Colonic mucosa (tissue), 4 donors: ENCODE measurements at regions not wholly inside any gene's neighbourhood (a gene's known extent, or its start where the extent isn't known, plus 50 kb on each side); places are given as distances from the start of the nearest gene placed in this dataset.

Experiments used
- DNase-seq: peaks from one replicate; pipeline ENCODE4 v3.0.0-alpha.2; 2020
- H3K27ac ChIP-seq: fragments of 200-600 bp; one replicate; pipeline ENCODE4 v1.8.0; 2021
- H3K27me3 ChIP-seq: fragments of 200-600 bp; one replicate; pipeline ENCODE4 v1.8.0; 2021
- H3K36me3 ChIP-seq: fragments of 200-600 bp; one replicate; pipeline ENCODE4 v1.8.0; 2021
- H3K4me1 ChIP-seq: fragments of 200-600 bp; one replicate; pipeline ENCODE4 v1.8.0; 2021; ENCODE audit warnings: mild to moderate bottlenecking
- H3K4me3 ChIP-seq: fragments of 200-600 bp; one replicate; pipeline ENCODE4 v1.8.0; 2021
- H3K9ac ChIP-seq, 2 donors: one replicate each; pipeline ENCODE4 v1.7.0; 2013; ENCODE audit warnings: control low read depth in 2 of 2, low read depth in 2 of 2, low read length in 2 of 2
- H3K9me3 ChIP-seq: fragments of 200-600 bp; one replicate; pipeline ENCODE4 v1.8.0; 2021
- CTCF ChIP-seq: fragments of 200-600 bp; IDR thresholded peaks from one replicate; pipeline ENCODE4 v1.8.0; 2022; ENCODE audit warnings: antibody characterized with exemption, mild to moderate bottlenecking
- intact Hi-C: fragments of 100-400 bp; cut with DNase I; formaldehyde crosslinking; loops from one replicate; pipeline ENCODE4 v1.14.1; 2022
- donor health status: healthy.
- donor health status: DM: no; HTN: no; CAD: no.
- donor health status: DM: no; HTN: no; CAD: no.

- Histone ChIP-seq H3K9me3 (no peaks in the 10 kb centered on the region), H3K9ac (no peak overlapping the region), H3K27ac (no peak overlapping the region), H3K4me3 (no peak overlapping the region), H3K4me1 (no peaks in the 10 kb centered on the region), H3K36me3 (no peaks in the 10 kb centered on the region), H3K27me3 (no peaks in the 10 kb centered on the region)
- intact Hi-C loops = no loop called here
- DNase-seq = no peak
- TF ChIP-seq CTCF = no peak
Measured at GRCh38 chr17:71301063-71301462, 819.8 kb upstream of the SOX9 start.

GRCh38 chr17:71302721-71303549 lies 817.9 kb upstream of the SOX9 start:
- TF ChIP-seq CTCF = no peak
- Histone ChIP-seq H3K36me3 (no peaks in the 10 kb centered on the region), H3K4me1 (no peaks in the 10 kb centered on the region), H3K27me3 (no peaks in the 10 kb centered on the region), H3K4me3 (no peak overlapping the region), H3K9me3 (no peaks in the 10 kb centered on the region), H3K9ac (no peak overlapping the region), H3K27ac (no peak overlapping the region)
- no peak for DNase-seq
- intact Hi-C loops = no loop called here

- Histone ChIP-seq H3K27me3 (no peaks in the 10 kb centered on the region), H3K9ac (no peak overlapping the region), H3K4me3 (no peak overlapping the region), H3K36me3 (no peaks in the 10 kb centered on the region), H3K27ac (no peak overlapping the region), H3K4me1 (no peaks in the 10 kb centered on the region), H3K9me3 (no peaks in the 10 kb centered on the region)
- no peak for DNase-seq
- TF ChIP-seq CTCF = no peak
- intact Hi-C loops = no loop called here
Measured at GRCh38 chr17:71304498-71305158, 816.2 kb upstream of the SOX9 start.

GRCh38 chr17:71313866-71314265 lies 807.0 kb upstream of the SOX9 start:
- Histone ChIP-seq H3K27me3 (no peaks in the 10 kb centered on the region), H3K9me3 (no peaks in the 10 kb centered on the region), H3K36me3 (no peaks in the 10 kb centered on the region), H3K4me3 (no peak overlapping the region), H3K27ac (no peak overlapping the region), H3K9ac (no peak overlapping the region), H3K4me1 (no peaks in the 10 kb centered on the region)
- no peak for TF ChIP-seq CTCF
- DNase-seq = no peak
- intact Hi-C loops = no loop called here

GRCh38 chr17:71315568-71315967 lies 805.3 kb upstream of the SOX9 start:
- Histone ChIP-seq H3K4me1 (peaks cover 1% of the 10 kb centered on the region), H3K27me3 (no peaks in the 10 kb centered on the region), H3K27ac (no peak overlapping the region), H3K36me3 (no peaks in the 10 kb centered on the region), H3K9ac (no peak overlapping the region), H3K4me3 (no peak overlapping the region), H3K9me3 (no peaks in the 10 kb centered on the region)
- no peak for DNase-seq
- intact Hi-C loops = no loop called here
- TF ChIP-seq CTCF = no peak
